Activated naive CD8-positive, alpha-beta T cell treated with anti-CD3 and anti-CD28 coated beads, Interleukin-2, amount 50 U/mL, for 16 hours (primary cell): ENCODE measurements at regions not wholly inside any gene's neighbourhood (a gene's known extent, or its start where the extent isn't known, plus 50 kb on each side); places are given as distances from the start of the nearest gene placed in this dataset.

Experiments
- DNase-seq: peaks from one replicate; pipeline ENCODE4 v3.0.0-alpha.2; 2020; ENCODE audit warnings: low read depth, low spot score

- no peak for DNase-seq
Observed at GRCh38 chr6:145018027-145018426, 717.3 kb downstream of the EPM2A start.

DNA sequence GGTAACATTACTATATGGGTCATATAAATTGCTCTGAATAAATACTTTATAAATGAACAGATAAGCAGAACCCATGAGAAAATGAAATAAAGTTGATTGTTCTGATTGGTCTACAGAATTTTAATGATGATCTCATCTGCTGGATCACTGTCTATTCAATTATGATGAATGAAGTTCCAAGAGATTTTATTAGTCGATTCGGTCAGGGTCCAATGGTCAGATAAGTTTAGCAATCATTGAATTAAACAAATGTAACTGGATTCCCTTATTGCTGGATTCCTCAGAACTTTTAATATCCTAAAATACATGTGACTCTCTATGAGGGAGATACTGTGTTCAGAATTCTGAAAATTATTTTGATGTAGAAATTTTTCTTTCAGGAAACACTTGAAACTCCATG is 715.2 kb downstream of the EPM2A start:
- no peak for DNase-seq

DNA sequence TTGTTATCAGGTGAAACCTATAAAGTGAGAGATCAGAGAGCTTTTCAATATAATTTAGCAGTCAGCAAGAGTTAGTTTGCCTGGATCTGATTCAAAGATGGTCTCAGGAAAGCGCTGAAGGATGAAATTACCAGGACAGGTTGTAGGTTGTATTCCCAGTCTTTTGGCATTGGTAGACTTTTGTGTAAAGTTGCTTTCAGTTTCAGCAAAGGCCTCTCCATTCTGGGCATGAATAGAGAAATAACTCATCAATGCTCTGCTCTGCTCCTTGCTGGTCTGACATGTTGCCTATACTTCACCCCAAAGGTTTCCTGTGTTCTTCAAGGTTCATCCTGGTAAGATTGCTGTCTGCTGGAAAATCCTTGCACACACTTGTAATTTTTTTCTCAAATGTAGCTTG is 714.8 kb downstream of the EPM2A start:
- no peak for DNase-seq

DNA sequence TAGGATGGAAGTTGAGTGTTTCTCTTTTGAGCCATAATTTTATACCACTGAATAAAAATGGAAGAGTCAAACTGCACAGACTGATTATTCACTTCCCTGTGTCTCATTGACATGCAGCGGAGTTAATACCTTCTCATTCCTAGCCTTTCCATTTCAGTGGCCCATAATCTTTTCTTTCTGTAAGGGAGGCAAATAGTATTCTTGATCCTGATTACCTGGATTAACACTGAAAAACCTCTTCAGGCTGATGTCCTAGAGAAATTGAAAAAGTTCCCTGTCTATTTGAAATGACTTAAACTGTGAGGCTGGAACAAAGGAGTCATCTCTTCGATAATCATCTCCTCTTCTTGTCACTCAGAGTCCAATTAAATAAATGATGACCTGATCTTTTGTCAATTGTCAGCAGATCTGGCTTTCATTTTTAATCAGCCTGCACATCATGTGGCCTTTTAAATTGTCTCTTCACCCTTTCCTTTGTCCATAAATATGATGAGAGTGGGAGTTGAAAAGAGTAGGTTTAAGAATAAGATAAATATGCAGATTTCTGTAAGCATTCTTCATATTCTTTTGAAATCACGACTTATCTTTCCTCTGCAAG is 713.0 kb downstream of the EPM2A start:
- no peak for DNase-seq

DNA sequence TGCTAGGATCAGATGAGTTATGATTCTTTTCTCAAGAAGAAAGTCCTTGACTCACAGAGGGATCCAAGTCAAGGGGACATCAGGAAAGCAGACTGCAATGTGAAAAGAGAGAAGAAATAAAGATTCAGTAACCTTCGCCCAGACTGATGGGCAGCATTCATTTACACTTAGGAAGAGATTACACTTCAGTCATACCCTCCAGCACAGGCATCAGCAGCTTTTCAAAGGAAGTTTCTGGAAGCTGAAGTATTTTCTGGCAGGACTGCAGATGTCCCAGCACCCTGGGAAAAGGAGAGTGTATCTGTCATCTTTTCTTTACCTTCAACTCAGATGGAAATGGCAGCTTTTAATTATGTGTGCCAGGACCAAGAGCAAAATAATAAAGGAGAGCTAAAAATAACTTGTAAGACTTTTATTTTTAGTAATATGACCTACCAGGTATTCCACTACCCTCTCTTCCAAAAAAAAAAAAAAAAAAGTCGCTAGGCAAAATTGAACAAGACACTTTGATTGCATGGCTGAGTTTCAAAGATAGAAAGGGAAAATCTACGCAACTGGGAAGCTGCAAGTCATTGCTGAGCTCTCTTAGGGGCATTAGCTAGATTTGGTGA is 712.1 kb downstream of the EPM2A start:
- DNase-seq = no peak

GRCh38 chr6:145025488-145025887 is 709.8 kb downstream of the EPM2A start:
- no peak for DNase-seq

DNA sequence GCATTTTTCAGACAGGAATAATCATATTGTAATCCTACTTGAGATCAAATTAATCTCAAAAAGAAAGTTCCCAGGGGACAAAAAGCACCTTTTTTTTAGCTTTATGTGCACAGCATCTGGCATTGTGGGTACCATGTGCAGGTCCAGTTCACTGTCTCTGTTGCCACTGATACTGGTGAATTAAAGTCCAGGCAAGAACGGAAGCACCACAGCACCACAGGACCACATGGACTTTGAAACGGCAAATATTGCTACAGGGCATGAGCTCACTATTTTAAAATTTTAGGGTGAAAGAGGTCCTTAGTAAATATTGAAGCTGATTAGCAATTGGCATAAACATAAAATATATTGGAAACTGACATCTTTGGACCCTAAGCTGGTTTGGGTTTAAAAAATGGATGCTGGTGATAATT is 709.0 kb downstream of the EPM2A start:
- no peak for DNase-seq

DNA sequence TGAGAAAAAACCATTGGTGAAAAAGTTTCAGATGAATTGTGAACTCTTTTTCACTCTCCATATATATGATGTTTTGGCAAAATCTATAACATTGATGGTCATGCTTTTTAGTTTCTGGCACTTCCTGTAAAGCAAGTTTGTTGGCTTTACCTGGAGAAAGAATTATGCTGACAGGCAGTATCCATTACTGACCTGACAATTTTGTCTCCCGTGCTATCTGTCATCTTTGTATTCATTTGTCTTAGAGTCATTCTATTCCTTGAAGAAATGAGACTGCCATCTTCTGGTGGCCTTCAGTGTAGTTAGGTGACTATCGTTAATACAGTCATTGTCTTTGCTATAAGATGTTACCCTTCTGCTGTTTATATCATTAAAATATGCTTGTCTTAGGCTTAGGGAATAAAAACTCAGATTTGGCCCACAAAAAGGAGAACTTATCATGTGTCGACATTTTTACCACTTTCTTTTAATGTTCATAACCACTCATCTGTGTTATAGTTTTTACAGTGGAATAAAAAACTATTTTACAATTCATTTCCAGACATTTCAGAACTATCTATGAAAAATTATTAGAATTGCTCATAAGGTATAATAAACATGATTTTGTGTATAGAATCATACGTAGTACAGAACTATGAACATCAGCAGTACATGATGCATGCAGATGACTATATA is 707.0 kb downstream of the EPM2A start:
- no peak for DNase-seq

- DNase-seq = no peak
Observed at GRCh38 chr6:145031001-145031400, 704.3 kb downstream of the EPM2A start.

- no peak for DNase-seq
Observed at GRCh38 chr6:145031962-145032361, 703.4 kb downstream of the EPM2A start.

GRCh38 chr6:145032562-145033145 is 702.7 kb downstream of the EPM2A start:
- DNase-seq = no peak

- no peak for DNase-seq
Observed at GRCh38 chr6:145034664-145035063, 700.7 kb downstream of the EPM2A start.

- no peak for DNase-seq
Observed at GRCh38 chr6:145036236-145036635, 699.1 kb downstream of the EPM2A start.

- DNase-seq = no peak
Observed at GRCh38 chr6:145036848-145037567, 698.3 kb downstream of the EPM2A start.

DNA sequence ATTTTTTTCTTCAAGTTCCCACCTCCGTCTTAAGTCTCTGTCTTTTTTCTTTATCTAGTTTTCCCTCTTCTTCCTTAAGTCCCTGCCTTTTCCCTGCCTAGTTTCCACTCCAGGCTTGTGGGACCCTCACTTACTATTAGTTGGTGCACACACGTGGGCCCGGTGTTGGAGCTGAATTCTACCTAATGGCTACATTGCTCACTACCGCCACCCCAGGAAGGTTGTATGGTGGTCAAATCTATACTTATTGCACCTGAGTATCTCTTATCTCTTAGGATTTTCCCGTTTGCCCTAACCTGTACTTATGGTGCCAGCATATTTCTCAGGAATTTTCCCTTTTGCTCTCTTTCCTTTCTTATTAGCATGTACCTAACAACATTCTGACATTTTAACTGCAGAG is 692.8 kb downstream of the EPM2A start:
- no peak for DNase-seq

- no peak for DNase-seq
Observed at GRCh38 chr6:145043926-145044500, 691.3 kb downstream of the EPM2A start.

GRCh38 chr6:145044641-145045246 is 690.6 kb downstream of the EPM2A start:
- no peak for DNase-seq

- DNase-seq = no peak
Observed at GRCh38 chr6:145045582-145045981, 689.7 kb downstream of the EPM2A start.

DNA sequence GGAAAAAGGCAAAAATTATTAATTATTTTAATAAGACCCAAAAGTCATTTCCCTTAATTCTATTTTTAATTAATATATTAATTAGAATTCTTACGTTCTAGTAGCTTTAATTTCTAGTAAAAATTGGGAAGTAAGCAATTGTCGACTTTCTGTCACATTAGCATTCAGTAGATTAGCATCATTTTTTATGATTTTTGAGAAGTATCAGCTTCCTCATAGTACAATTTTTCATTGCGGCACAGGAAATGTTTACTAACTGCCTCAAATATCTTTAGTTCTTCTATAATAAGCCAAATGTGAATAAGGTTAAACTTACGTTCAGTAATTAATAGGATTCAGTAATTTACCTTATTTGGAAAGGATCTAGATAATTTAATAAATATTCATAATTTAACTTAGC is 687.4 kb downstream of the EPM2A start:
- no peak for DNase-seq

- no peak for DNase-seq
Observed at GRCh38 chr6:145051661-145052060, 683.7 kb downstream of the EPM2A start.

GRCh38 chr6:145055567-145055966 is 679.8 kb downstream of the EPM2A start:
- DNase-seq = no peak
